B cell (primary cell): ENCODE measurements at regions not wholly inside any gene's neighbourhood (a gene's known extent, or its start where the extent isn't known, plus 50 kb on each side); places are given as distances from the start of the nearest gene placed in this dataset.

ENCODE experiments used
- ATAC-seq: fragments of 200-7000 bp; cut with Tn5 transposase; one replicate; pipeline ENCODE4 v1.10.0; 2021; ENCODE audit warnings: low read depth, mild to moderate bottlenecking, moderate number of reproducible peaks, moderate library complexity
- CTCF ChIA-PET: fragments of 350-600 bp; sonication (Branson Sonifier 250); formaldehyde crosslinking; loops from one replicate; lab custom pipeline; 2021; ENCODE audit warnings: antibody characterized with exemption, inconsistent platforms; lab: Charles Lee
- POLR2A ChIA-PET: fragments of 350-600 bp; sonication (Branson Sonifier 250); formaldehyde crosslinking; loops from one replicate; lab custom pipeline; 2021; ENCODE audit warnings: antibody characterized with exemption; lab: Charles Lee
- DNase-seq: peaks from one replicate; pipeline ENCODE4 v3.0.0; 2013
- H2AFZ ChIP-seq: 2 replicates; pipeline ENCODE4 v1.6.1; 2012; ENCODE audit warnings: mild to moderate bottlenecking, low read depth, low read length; ENCODE audit not compliant: insufficient read depth, poor library complexity, severe bottlenecking
- H3K27ac ChIP-seq, 2 donors: 1 replicate in 1 of 2; 2 replicates in 1 of 2; pipeline ENCODE4 v1.5.1; 2012 to 2013; ENCODE audit warnings: low read length in 2 of 2, mild to moderate bottlenecking in 2 of 2, moderate library complexity in 1 of 2
- H3K27me3 ChIP-seq, 4 experiments: fragments of 200-600 bp in 1 of 4; sonication (generic) in 1 of 4; replicated peaks in 1 of 4; 1 replicate in 2 of 4; 2 replicates in 2 of 4; pipeline versions ENCODE4 v1.6.1 to v1.7.0; 2013 to 2016; ENCODE audit warnings: low read length in 3 of 4, mild to moderate bottlenecking in 2 of 4, mixed read lengths in 1 of 4, moderate library complexity in 1 of 4; ENCODE audit not compliant: insufficient read depth in 4 of 4, control insufficient read depth in 3 of 4; ENCODE audit errors: control extremely low read depth in 1 of 4
- H3K36me3 ChIP-seq, 2 experiments: replicated peaks in 1 of 2; 1 replicate in 1 of 2; 2 replicates in 1 of 2; pipeline versions ENCODE4 v1.6.1 to v1.7.1; 2013; ENCODE audit warnings: low read length in 1 of 2; ENCODE audit not compliant: insufficient read depth in 2 of 2, control insufficient read depth in 1 of 2; ENCODE audit errors: control extremely low read depth in 1 of 2, extremely low read depth in 1 of 2
- H3K4me1 ChIP-seq, 2 donors: fragments of 200-600 bp in 1 of 2; sonication (generic) in 1 of 2; 1 replicate in 1 of 2; 2 replicates in 1 of 2; pipeline versions ENCODE4 v1.5.1 to v1.6.1; 2013 to 2017; ENCODE audit warnings: low read length in 2 of 2; ENCODE audit not compliant: control insufficient read depth in 2 of 2, insufficient read depth in 2 of 2
- H3K4me2 ChIP-seq: replicated peaks from 2 replicates; pipeline ENCODE3; 2012; ENCODE audit warnings: mild to moderate bottlenecking, low read depth, low read length; ENCODE audit not compliant: poor library complexity, severe bottlenecking
- H3K4me3 ChIP-seq, 5 experiments: fragments of 200-600 bp in 1 of 5; sonication (generic) in 1 of 5; 1 replicate in 3 of 5; 2 replicates in 2 of 5; pipeline versions ENCODE4 v1.5.1 to v1.7.0; 2011 to 2016; ENCODE audit warnings: low read length in 4 of 5, mild to moderate bottlenecking in 4 of 5, low read depth in 2 of 5, control low read depth in 1 of 5, moderate library complexity in 1 of 5; ENCODE audit not compliant: insufficient read depth in 1 of 5; ENCODE audit errors: control extremely low read depth in 1 of 5, extremely low read depth in 1 of 5
- H3K79me2 ChIP-seq: fragments of 200-600 bp; sonication (generic); one replicate; pipeline ENCODE4 v1.6.0; 2016; ENCODE audit warnings: low read length; ENCODE audit not compliant: control insufficient read depth, insufficient read depth
- H3K9ac ChIP-seq: fragments of 200-600 bp; sonication (generic); 2 replicates; pipeline ENCODE4 v1.6.1; 2017; ENCODE audit warnings: mild to moderate bottlenecking, low read length, moderate library complexity
- H3K9me3 ChIP-seq, 3 donors: one replicate each; pipeline versions ENCODE4 v1.6.1 to v1.7.1; 2013; ENCODE audit warnings: low read length in 2 of 3; ENCODE audit not compliant: control insufficient read depth in 2 of 3, insufficient read depth in 1 of 3; ENCODE audit errors: control extremely low read depth in 1 of 3
- H4K20me1 ChIP-seq: 2 replicates; pipeline ENCODE4 v1.6.0; 2012; ENCODE audit warnings: mild to moderate bottlenecking, low read length; ENCODE audit not compliant: insufficient read depth, control insufficient read depth, poor library complexity, severe bottlenecking
- H3K27ac Mint-ChIP-seq: one replicate; pipeline ENCODE4 v1.8.0; 2021; ENCODE audit warnings: mixed read lengths
- H3K27me3 Mint-ChIP-seq: one replicate; pipeline ENCODE4 v1.8.0; 2021; ENCODE audit warnings: mixed read lengths
- H3K4me1 Mint-ChIP-seq: one replicate; pipeline ENCODE4 v1.8.0; 2021; ENCODE audit warnings: mixed read lengths
- H3K4me3 Mint-ChIP-seq: one replicate; pipeline ENCODE4 v1.8.0; 2021; ENCODE audit warnings: mixed read lengths
- H3K9me3 Mint-ChIP-seq: one replicate; pipeline ENCODE4 v1.8.0; 2022; ENCODE audit warnings: mixed read lengths; ENCODE audit not compliant: insufficient read depth
- CTCF ChIP-seq: fragments of 200-600 bp; IDR thresholded peaks from one replicate; pipeline ENCODE4 v1.8.0; 2022; ENCODE audit warnings: antibody characterized with exemption, mild to moderate bottlenecking
- EZH2 ChIP-seq: IDR thresholded peaks from 2 replicates; pipeline ENCODE4 v1.6.1; 2012; ENCODE audit warnings: borderline replicate concordance, low read depth, mild to moderate bottlenecking, moderate library complexity, low read length; ENCODE audit not compliant: insufficient read depth, poor library complexity, severe bottlenecking
- WGBS: methylation state at CpG from one replicate; pipeline ENCODE4 v1.1.5; 2013; ENCODE audit warnings: missing lambda C conversion rate; ENCODE audit not compliant: insufficient coverage; 5-methylcytosine and 5-hydroxymethylcytosine counted together
- intact Hi-C: fragments of 100-400 bp; cut with micrococcal nuclease; formaldehyde crosslinking; loops from one replicate; pipeline ENCODE4 v1.10.0; 2022

- Mint-ChIP-seq H3K4me1 (no peaks in the 10 kb centered on the region), H3K27me3 (peaks cover 5% of the 10 kb centered on the region), H3K4me3 (no peak overlapping the region), H3K9me3 (no peaks in the 10 kb centered on the region), H3K27ac (no peak overlapping the region)
- Histone ChIP-seq H3K27ac (no peak overlapping the region), H3K9me3 (no peaks in the 10 kb centered on the region), H3K79me2 (no peaks in the 10 kb centered on the region), H3K9ac (no peak overlapping the region), H3K4me3 (no peak overlapping the region), H4K20me1 (no peaks in the 10 kb centered on the region), H2AFZ (no peak overlapping the region), H3K4me2 (no peak overlapping the region), H3K27me3 (no peaks in the 10 kb centered on the region), H3K36me3 (no peaks in the 10 kb centered on the region), H3K4me1 (no peaks in the 10 kb centered on the region)
- DNase-seq (no peak), ATAC-seq (no peak)
- no peak for TF ChIP-seq EZH2
- TF ChIP-seq CTCF, result no peak
- intact Hi-C loops, result no loop called here
- ChIA-PET POLR2A (no interaction called here), CTCF (interaction anchor here (0.7 to 2.3 kb wide), 2 partner anchors 465 to 1351 kb away, joined by 3 to 14 read pairs; no protein-coding TSS in a partner anchor)
- WGBS, result no CpG with 5 or more reads among the region's 2 CpGs
These were observed 289.7 kb upstream of the DNAJC19 start for GRCh38 chr3:181279239-181279565.

DNA sequence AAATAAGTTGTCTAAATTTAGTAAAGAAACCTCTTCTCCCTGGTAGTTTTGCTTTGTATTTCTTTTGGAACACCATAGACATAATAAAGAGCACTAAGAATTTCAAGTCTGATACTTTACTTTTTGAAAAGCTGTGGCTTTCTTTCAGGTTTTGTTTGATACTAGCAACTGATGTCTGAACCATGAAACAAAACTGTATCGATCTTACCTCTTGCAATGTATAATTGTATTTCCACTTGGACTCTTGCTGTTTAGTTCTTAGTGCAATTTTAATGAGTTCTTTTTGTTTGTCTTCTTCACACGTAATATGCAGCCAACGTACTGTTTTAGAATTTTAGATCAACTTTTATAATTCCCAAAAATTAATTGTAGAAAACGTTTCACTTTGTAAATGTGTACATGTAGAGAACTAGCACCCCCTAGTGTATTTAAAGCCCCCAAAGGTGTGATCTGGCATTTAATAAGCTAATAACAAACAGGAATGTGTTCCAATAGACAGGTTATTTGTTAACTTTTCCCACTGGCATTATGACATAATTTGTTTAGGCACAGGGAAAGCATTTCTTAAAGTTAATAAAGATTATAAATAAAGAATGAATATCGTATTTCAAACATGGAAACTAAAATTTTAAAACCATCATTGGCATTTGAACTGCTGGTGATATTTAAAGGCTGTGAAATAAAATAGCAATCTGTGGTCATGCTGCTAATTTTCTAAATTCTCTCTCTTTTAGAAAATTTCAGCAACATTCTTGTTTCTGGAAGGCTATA is 289.1 kb upstream of the DNAJC19 start:
- Mint-ChIP-seq H3K4me1 (no peaks in the 10 kb centered on the region), H3K27ac (no peak overlapping the region), H3K4me3 (no peak overlapping the region), H3K9me3 (no peaks in the 10 kb centered on the region), H3K27me3 (peaks cover 5% of the 10 kb centered on the region)
- intact Hi-C loops, result no loop called here
- Histone ChIP-seq H3K4me1 (no peaks in the 10 kb centered on the region), H3K27ac (no peak overlapping the region), H3K9ac (no peak overlapping the region), H3K4me2 (no peak overlapping the region), H3K27me3 (no peaks in the 10 kb centered on the region), H2AFZ (no peak overlapping the region), H3K79me2 (no peaks in the 10 kb centered on the region), H3K9me3 (no peaks in the 10 kb centered on the region), H3K36me3 (no peaks in the 10 kb centered on the region), H3K4me3 (no peak overlapping the region), H4K20me1 (no peaks in the 10 kb centered on the region)
- POLR2A ChIA-PET, result no interaction called here
- TF ChIP-seq CTCF, result peak; percentile 54
- TF ChIP-seq EZH2, result no peak
- no peak for ATAC-seq
- no CpG with 5 or more reads among the region's 5 CpGs for WGBS
- CTCF ChIA-PET, result interaction anchor here (0.7 to 2.3 kb wide), 3 partner anchors 11 to 1350 kb away, joined by 3 to 14 read pairs (median 3); no protein-coding TSS in a partner anchor
- DNase-seq, result peak; percentile 6
